BLaER1 (cell line): ENCODE measurements at regions not wholly inside any gene's neighbourhood (a gene's known extent, or its start where the extent isn't known, plus 50 kb on each side); places are given as distances from the start of the nearest gene placed in this dataset.

Source experiments
- H3K27ac ChIP-seq: shearing (Covaris generic); formaldehyde crosslinking; 2 replicates; pipeline ENCODE4 v1.8.1; 2022
- H3K27me3 ChIP-seq: shearing (Covaris generic); formaldehyde crosslinking; 2 replicates; pipeline ENCODE4 v1.8.1; 2022
- H3K36me3 ChIP-seq: shearing (Covaris generic); formaldehyde crosslinking; 2 replicates; pipeline ENCODE4 v1.8.1; 2022
- H3K4me1 ChIP-seq: shearing (Covaris generic); formaldehyde crosslinking; 2 replicates; pipeline ENCODE4 v1.8.1; 2022
- H3K4me2 ChIP-seq: shearing (Covaris generic); formaldehyde crosslinking; 2 replicates; pipeline ENCODE4 v1.8.1; 2022
- H3K4me3 ChIP-seq: shearing (Covaris generic); formaldehyde crosslinking; 2 replicates; pipeline ENCODE4 v1.8.1; 2022
- H3K9ac ChIP-seq: shearing (Covaris generic); formaldehyde crosslinking; 2 replicates; pipeline ENCODE4 v1.8.1; 2022
- H3K9me3 ChIP-seq: shearing (Covaris generic); formaldehyde crosslinking; 2 replicates; pipeline ENCODE4 v1.8.1; 2022
- H4K20me1 ChIP-seq: shearing (Covaris generic); formaldehyde crosslinking; 2 replicates; pipeline ENCODE4 v1.8.1; 2022
- Cebpa-rat ChIP-seq: shearing (Covaris generic); IDR thresholded peaks from 2 replicates; pipeline ENCODE4 v1.8.1; 2022

- peaks cover 18% of the 10 kb centered on the region for H3K9me3 ChIP-seq
- no peaks in the 10 kb centered on the region for H4K20me1 ChIP-seq
- no peak overlapping the region for H3K9ac ChIP-seq
- no peak for TF ChIP-seq Cebpa-rat
- no peak overlapping the region for H3K27ac ChIP-seq
- H3K36me3 ChIP-seq, result no peaks in the 10 kb centered on the region
- no peak overlapping the region for H3K4me3 ChIP-seq
- H3K27me3 ChIP-seq, result no peaks in the 10 kb centered on the region
- H3K4me1 ChIP-seq, result no peaks in the 10 kb centered on the region
- H3K4me2 ChIP-seq, result no peak overlapping the region
Observed at GRCh38 chr17:54744750-54745149, 155.9 kb upstream of the TOM1L1 start.

- TF ChIP-seq Cebpa-rat, result no peak
- Histone ChIP-seq H3K36me3 (no peaks in the 10 kb centered on the region), H3K4me1 (no peaks in the 10 kb centered on the region), H3K27me3 (no peaks in the 10 kb centered on the region), H3K27ac (no peak overlapping the region), H3K4me3 (no peak overlapping the region), H3K9me3 (peaks cover 18% of the 10 kb centered on the region), H4K20me1 (no peaks in the 10 kb centered on the region), H3K9ac (no peak overlapping the region), H3K4me2 (no peak overlapping the region)
Observed at GRCh38 chr17:54745239-54745638, 155.4 kb upstream of the TOM1L1 start.

- Histone ChIP-seq H3K4me1 (no peaks in the 10 kb centered on the region), H3K9ac (no peak overlapping the region), H3K27me3 (no peaks in the 10 kb centered on the region), H3K4me2 (no peak overlapping the region), H3K27ac (no peak overlapping the region), H3K4me3 (no peak overlapping the region), H4K20me1 (no peaks in the 10 kb centered on the region), H3K36me3 (no peaks in the 10 kb centered on the region), H3K9me3 (peaks cover 18% of the 10 kb centered on the region)
- no peak for TF ChIP-seq Cebpa-rat
Observed at GRCh38 chr17:54745862-54746261, 154.8 kb upstream of the TOM1L1 start.

- Histone ChIP-seq H3K27ac (no peak overlapping the region), H3K9ac (no peak overlapping the region), H3K36me3 (no peaks in the 10 kb centered on the region), H4K20me1 (no peaks in the 10 kb centered on the region), H3K27me3 (no peaks in the 10 kb centered on the region), H3K9me3 (peaks cover 18% of the 10 kb centered on the region), H3K4me2 (no peak overlapping the region), H3K4me1 (no peaks in the 10 kb centered on the region), H3K4me3 (no peak overlapping the region)
- TF ChIP-seq Cebpa-rat, result no peak
Observed at GRCh38 chr17:54749157-54749556, 151.5 kb upstream of the TOM1L1 start.

- Histone ChIP-seq H3K4me3 (no peak overlapping the region), H3K9ac (no peak overlapping the region), H3K36me3 (no peaks in the 10 kb centered on the region), H3K9me3 (no peaks in the 10 kb centered on the region), H3K27me3 (no peaks in the 10 kb centered on the region), H3K4me1 (peaks cover 16% of the 10 kb centered on the region), H4K20me1 (no peaks in the 10 kb centered on the region), H3K4me2 (no peak overlapping the region), H3K27ac (no peak overlapping the region)
- no peak for TF ChIP-seq Cebpa-rat
Observed at GRCh38 chr17:54754560-54754959, 146.1 kb upstream of the TOM1L1 start.

GRCh38 chr17:54760836-54761235 is 139.8 kb upstream of the TOM1L1 start:
- no peak overlapping the region for H3K9ac ChIP-seq
- no peak overlapping the region for H3K4me2 ChIP-seq
- no peak overlapping the region for H3K4me3 ChIP-seq
- H3K27me3 ChIP-seq, result no peaks in the 10 kb centered on the region
- H3K9me3 ChIP-seq, result no peaks in the 10 kb centered on the region
- H4K20me1 ChIP-seq, result no peaks in the 10 kb centered on the region
- H3K36me3 ChIP-seq, result no peaks in the 10 kb centered on the region
- H3K27ac ChIP-seq, result no peak overlapping the region
- no peak for TF ChIP-seq Cebpa-rat
- H3K4me1 ChIP-seq, result peaks cover 6% of the 10 kb centered on the region

GRCh38 chr17:54770836-54771235 is 129.8 kb upstream of the TOM1L1 start:
- Histone ChIP-seq H3K9me3 (no peaks in the 10 kb centered on the region), H4K20me1 (no peaks in the 10 kb centered on the region), H3K9ac (no peak overlapping the region), H3K4me2 (no peak overlapping the region), H3K4me3 (no peak overlapping the region), H3K27me3 (no peaks in the 10 kb centered on the region), H3K4me1 (no peaks in the 10 kb centered on the region), H3K27ac (no peak overlapping the region), H3K36me3 (no peaks in the 10 kb centered on the region)
- no peak for TF ChIP-seq Cebpa-rat

GRCh38 chr17:54771409-54771915 is 129.2 kb upstream of the TOM1L1 start:
- no peaks in the 10 kb centered on the region for H3K4me1 ChIP-seq
- H3K9ac ChIP-seq, result no peak overlapping the region
- H3K27me3 ChIP-seq, result no peaks in the 10 kb centered on the region
- H3K27ac ChIP-seq, result no peak overlapping the region
- H3K9me3 ChIP-seq, result no peaks in the 10 kb centered on the region
- H3K4me3 ChIP-seq, result no peak overlapping the region
- H3K36me3 ChIP-seq, result no peaks in the 10 kb centered on the region
- H4K20me1 ChIP-seq, result no peaks in the 10 kb centered on the region
- H3K4me2 ChIP-seq, result no peak overlapping the region
- no peak for TF ChIP-seq Cebpa-rat

GRCh38 chr17:54780238-54780637 is 120.4 kb upstream of the TOM1L1 start:
- H3K4me3 ChIP-seq, result no peak overlapping the region
- no peak overlapping the region for H3K4me2 ChIP-seq
- H3K9me3 ChIP-seq, result no peaks in the 10 kb centered on the region
- no peak overlapping the region for H3K27ac ChIP-seq
- H3K4me1 ChIP-seq, result no peaks in the 10 kb centered on the region
- H3K36me3 ChIP-seq, result no peaks in the 10 kb centered on the region
- no peaks in the 10 kb centered on the region for H4K20me1 ChIP-seq
- H3K9ac ChIP-seq, result no peak overlapping the region
- H3K27me3 ChIP-seq, result no peaks in the 10 kb centered on the region
- TF ChIP-seq Cebpa-rat, result no peak

GRCh38 chr17:54781389-54781788 is 119.3 kb upstream of the TOM1L1 start:
- Histone ChIP-seq H3K4me1 (no peaks in the 10 kb centered on the region), H4K20me1 (no peaks in the 10 kb centered on the region), H3K9ac (no peak overlapping the region), H3K36me3 (no peaks in the 10 kb centered on the region), H3K4me2 (no peak overlapping the region), H3K9me3 (no peaks in the 10 kb centered on the region), H3K4me3 (no peak overlapping the region), H3K27me3 (no peaks in the 10 kb centered on the region), H3K27ac (no peak overlapping the region)
- no peak for TF ChIP-seq Cebpa-rat

GRCh38 chr17:54784305-54784704 is 116.3 kb upstream of the TOM1L1 start:
- Histone ChIP-seq H3K4me3 (no peak overlapping the region), H3K4me1 (no peaks in the 10 kb centered on the region), H3K9me3 (no peaks in the 10 kb centered on the region), H3K27me3 (no peaks in the 10 kb centered on the region), H3K36me3 (no peaks in the 10 kb centered on the region), H4K20me1 (no peaks in the 10 kb centered on the region), H3K9ac (no peak overlapping the region), H3K27ac (no peak overlapping the region), H3K4me2 (no peak overlapping the region)
- no peak for TF ChIP-seq Cebpa-rat
